HG02623 (cell line): ENCODE measurements at regions not wholly inside any gene's neighbourhood (a gene's known extent, or its start where the extent isn't known, plus 50 kb on each side); places are given as distances from the start of the nearest gene placed in this dataset.

ENCODE experiments used
- ATAC-seq: cut with Tn5 transposase; IDR thresholded peaks from one replicate; pipeline ENCODE4 v1.9.1; 2021; ENCODE audit warnings: moderate library complexity; ENCODE audit not compliant: unreplicated experiment

- ATAC-seq = no peak
Measured at GRCh38 chr13:87872813-87873212, 201.6 kb downstream of the SLITRK5 start.

- no peak for ATAC-seq
Measured at GRCh38 chr13:87877477-87877876, 206.3 kb downstream of the SLITRK5 start.

GRCh38 chr13:87878706-87879105 lies 207.5 kb downstream of the SLITRK5 start:
- ATAC-seq = no peak

GRCh38 chr13:87884884-87885283 lies 213.7 kb downstream of the SLITRK5 start:
- no peak for ATAC-seq

GRCh38 chr13:87887459-87888123 lies 216.4 kb downstream of the SLITRK5 start:
- no peak for ATAC-seq

GRCh38 chr13:87889254-87889653 lies 218.1 kb downstream of the SLITRK5 start:
- no peak for ATAC-seq

GRCh38 chr13:87893186-87893585 lies 222.0 kb downstream of the SLITRK5 start:
- ATAC-seq = no peak

- no peak for ATAC-seq
Measured at GRCh38 chr13:87894059-87894458, 222.9 kb downstream of the SLITRK5 start.

GRCh38 chr13:87903553-87903952 lies 232.4 kb downstream of the SLITRK5 start:
- ATAC-seq = no peak

- no peak for ATAC-seq
Measured at GRCh38 chr13:87906411-87906810, 235.2 kb downstream of the SLITRK5 start.

- no peak for ATAC-seq
Measured at GRCh38 chr13:87907202-87907601, 236.0 kb downstream of the SLITRK5 start.

- no peak for ATAC-seq
Measured at GRCh38 chr13:87919956-87920355, 248.8 kb downstream of the SLITRK5 start.

GRCh38 chr13:87923753-87924152 lies 252.6 kb downstream of the SLITRK5 start:
- no peak for ATAC-seq

GRCh38 chr13:87925006-87925405 lies 253.8 kb downstream of the SLITRK5 start:
- ATAC-seq = no peak

- no peak for ATAC-seq
Measured at GRCh38 chr13:87940776-87941175, 269.6 kb downstream of the SLITRK5 start.

- ATAC-seq = no peak
Measured at GRCh38 chr13:87941226-87941625, 270.1 kb downstream of the SLITRK5 start.

GRCh38 chr13:87942205-87942604 lies 271.0 kb downstream of the SLITRK5 start:
- ATAC-seq = no peak

GRCh38 chr13:87944038-87944437 lies 272.9 kb downstream of the SLITRK5 start:
- ATAC-seq = no peak

- ATAC-seq = no peak
Measured at GRCh38 chr13:87952377-87952776, 281.2 kb downstream of the SLITRK5 start.

GRCh38 chr13:87953381-87953780 lies 282.2 kb downstream of the SLITRK5 start:
- no peak for ATAC-seq

- no peak for ATAC-seq
Measured at GRCh38 chr13:87954091-87954490, 282.9 kb downstream of the SLITRK5 start.

- no peak for ATAC-seq
Measured at GRCh38 chr13:87961546-87961945, 290.4 kb downstream of the SLITRK5 start.

- ATAC-seq = no peak
Measured at GRCh38 chr13:87972568-87972967, 301.4 kb downstream of the SLITRK5 start.
